ACHN (cell line): ENCODE measurements at regions not wholly inside any gene's neighbourhood (a gene's known extent, or its start where the extent isn't known, plus 50 kb on each side); places are given as distances from the start of the nearest gene placed in this dataset.

Source experiments
- DNase-seq: peaks from one replicate; pipeline ENCODE4 v3.0.0-alpha.2; 2015
- in situ Hi-C: cut with HindIII; loops from 2 replicates; pipeline ENCODE4 v1.10.0; 2017; ENCODE audit warnings: low sequenced_read_pairs, low pct_ligation_motif_present, low pct_unique_long_range_greater_than_20kb

DNA sequence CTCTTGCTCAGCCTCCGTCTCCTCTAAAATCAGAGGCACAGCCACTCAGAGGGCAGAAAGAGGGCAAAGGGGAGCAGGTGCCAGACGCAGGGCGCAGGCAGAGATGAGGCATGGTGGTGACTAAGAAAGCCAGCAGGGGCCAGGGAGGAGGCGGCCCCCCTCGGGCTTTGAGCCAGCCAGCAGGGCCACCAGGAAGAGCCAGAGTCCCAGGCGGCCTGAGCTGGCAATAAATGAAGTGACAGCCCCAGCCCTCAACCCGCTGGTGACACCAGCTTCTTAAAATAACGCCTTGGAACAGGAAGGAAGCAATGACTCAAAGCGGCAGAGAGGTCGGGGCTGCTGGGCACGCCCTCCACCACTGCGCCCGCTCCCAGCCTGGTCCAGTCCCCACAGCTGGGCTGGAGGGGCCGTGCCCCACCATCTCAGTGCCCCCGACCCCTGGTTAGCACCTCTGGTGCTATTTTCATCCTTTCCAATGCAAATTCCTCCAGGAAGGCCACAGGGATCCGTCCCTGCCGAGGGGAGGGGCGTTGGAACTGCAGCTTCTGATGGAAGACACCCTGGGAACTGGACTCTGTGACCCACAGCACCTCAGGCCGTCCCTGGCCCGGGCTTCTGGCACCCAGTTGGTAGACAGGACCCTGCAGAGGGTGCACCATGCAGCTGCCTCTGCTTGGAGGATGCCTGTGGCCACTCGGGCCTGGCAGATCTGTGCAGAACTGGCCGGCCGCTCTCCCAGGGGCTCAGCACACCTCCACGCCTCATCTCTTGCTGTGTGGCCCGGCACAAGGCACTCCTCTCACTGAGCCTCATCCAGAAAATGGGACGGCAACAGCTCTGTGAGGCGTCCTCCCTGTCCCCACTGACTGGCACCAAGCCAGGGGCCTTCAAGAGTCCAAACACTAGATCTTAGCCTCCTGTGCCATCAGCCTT, 113.7 kb downstream of the NCOR2 start:
- DNase-seq: peak; percentile 78
- in situ Hi-C loops: no loop called here

- in situ Hi-C loops: no loop called here
- DNase-seq: no peak
Measured at GRCh38 chr12:124452576-124453331, 114.7 kb downstream of the NCOR2 start.

DNA sequence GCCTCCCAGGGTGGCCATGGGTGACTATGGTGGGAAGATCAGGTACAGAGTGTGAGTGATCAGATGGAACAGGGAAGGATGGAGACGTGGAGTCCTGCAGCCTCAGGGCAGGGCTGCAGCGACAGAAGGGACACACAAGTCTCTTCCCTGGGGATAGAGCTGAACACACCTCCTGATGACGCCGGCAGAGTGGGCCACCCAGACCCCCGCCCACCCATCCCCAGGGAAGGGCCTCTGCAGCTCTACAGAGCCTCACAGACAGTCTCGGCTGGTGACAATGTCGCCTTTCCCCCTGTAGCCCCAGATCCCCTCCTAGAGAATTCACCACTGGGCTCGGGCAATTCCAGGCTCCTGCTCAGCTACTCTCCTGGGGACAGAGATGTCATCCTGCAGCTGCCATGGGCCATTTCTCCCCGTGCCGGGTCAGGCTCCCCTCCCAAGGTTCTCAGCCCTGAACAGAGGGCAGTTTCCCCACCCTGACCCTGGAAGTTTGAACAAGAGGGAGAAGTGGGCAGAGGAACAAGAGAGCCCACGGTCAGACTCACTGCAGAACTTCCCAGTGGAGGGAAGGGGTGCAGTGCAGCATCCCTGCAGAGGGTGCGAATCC, 115.7 kb downstream of the NCOR2 start:
- in situ Hi-C loops: no loop called here
- DNase-seq: no peak

- in situ Hi-C loops: no loop called here
- no peak for DNase-seq
Measured at GRCh38 chr12:124451016-124451415, 116.4 kb downstream of the NCOR2 start.

GRCh38 chr12:124450376-124450750, 117.0 kb downstream of the NCOR2 start:
- in situ Hi-C loops: no loop called here

DNA sequence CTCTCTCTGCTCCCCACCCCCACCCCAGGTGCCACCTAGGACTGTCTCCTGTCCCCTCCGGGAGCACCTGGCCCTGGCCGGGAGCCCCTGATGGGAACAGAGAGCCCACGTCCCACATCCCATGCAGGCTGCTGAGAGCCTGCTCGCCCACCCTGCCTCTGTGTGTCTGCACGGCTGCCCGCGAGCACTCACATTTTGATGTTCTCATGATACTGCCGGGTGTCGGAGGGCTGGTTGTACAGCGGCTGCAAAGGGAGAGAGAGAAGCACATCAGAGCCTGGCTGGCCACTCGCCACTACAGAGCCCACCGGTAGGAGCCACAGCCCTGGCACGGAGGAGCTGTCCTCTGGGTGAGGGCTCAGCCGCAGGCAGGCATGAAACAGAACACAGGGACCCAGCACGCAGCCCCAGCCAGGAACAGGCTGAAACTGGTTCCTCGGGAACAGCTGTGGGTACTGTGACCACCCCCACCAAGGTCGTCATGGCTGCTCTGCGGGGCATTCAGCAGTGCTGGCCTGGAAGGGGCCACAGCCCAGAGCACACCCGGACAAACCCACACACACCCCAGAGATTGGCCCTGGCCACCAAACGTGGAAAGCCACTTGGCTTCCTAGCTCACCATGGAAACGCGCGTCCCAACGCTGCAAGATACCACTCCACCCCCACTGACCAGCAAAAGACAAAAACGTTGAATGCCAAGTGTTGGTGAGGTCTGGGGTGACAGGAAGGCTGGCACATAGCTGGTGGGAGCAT, 117.6 kb downstream of the NCOR2 start:
- in situ Hi-C loops: no loop called here
- DNase-seq: no peak

More at GRCh38 chr12:124450376-124450750, 117.0 kb downstream of the NCOR2 start:
- no peak for DNase-seq

- no peak for DNase-seq
- in situ Hi-C loops: no loop called here
Measured at GRCh38 chr12:124448955-124449622, 118.3 kb downstream of the NCOR2 start.

- in situ Hi-C loops: no loop called here
- DNase-seq: no peak
Measured at GRCh38 chr12:124448241-124448954, 119.0 kb downstream of the NCOR2 start.

GRCh38 chr12:124446364-124446763, 121.0 kb downstream of the NCOR2 start:
- DNase-seq: no peak
- in situ Hi-C loops: no loop called here

- DNase-seq: no peak
- in situ Hi-C loops: no loop called here
Measured at GRCh38 chr12:124445826-124446225, 121.6 kb downstream of the NCOR2 start.

- in situ Hi-C loops: no loop called here
- DNase-seq: no peak
Measured at GRCh38 chr12:124445121-124445718, 122.2 kb downstream of the NCOR2 start.

- in situ Hi-C loops: no loop called here
- no peak for DNase-seq
Measured at GRCh38 chr12:124443931-124444712, 123.3 kb downstream of the NCOR2 start.

GRCh38 chr12:124442772-124443445, 124.5 kb downstream of the NCOR2 start:
- in situ Hi-C loops: no loop called here
- no peak for DNase-seq

DNA sequence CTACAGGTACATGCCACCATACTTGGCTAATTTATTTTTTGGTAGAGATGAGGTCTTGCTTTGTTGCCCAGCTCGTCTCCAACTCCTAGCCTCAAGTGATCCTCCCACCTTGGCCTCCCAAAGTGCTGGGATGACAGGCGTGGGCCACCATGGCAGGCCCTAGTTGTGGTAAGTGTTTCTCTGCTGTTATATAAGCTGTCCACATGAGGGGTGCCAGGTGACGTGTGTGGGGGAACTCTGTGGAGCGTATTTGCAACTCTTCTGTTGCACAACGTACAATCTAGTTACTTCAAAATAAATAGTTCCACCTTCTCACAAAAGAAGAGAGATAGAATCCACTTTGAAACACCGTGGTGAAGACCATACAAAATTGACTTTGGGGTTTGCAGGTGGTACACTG, 125.1 kb downstream of the NCOR2 start:
- in situ Hi-C loops: no loop called here
- no peak for DNase-seq

DNA sequence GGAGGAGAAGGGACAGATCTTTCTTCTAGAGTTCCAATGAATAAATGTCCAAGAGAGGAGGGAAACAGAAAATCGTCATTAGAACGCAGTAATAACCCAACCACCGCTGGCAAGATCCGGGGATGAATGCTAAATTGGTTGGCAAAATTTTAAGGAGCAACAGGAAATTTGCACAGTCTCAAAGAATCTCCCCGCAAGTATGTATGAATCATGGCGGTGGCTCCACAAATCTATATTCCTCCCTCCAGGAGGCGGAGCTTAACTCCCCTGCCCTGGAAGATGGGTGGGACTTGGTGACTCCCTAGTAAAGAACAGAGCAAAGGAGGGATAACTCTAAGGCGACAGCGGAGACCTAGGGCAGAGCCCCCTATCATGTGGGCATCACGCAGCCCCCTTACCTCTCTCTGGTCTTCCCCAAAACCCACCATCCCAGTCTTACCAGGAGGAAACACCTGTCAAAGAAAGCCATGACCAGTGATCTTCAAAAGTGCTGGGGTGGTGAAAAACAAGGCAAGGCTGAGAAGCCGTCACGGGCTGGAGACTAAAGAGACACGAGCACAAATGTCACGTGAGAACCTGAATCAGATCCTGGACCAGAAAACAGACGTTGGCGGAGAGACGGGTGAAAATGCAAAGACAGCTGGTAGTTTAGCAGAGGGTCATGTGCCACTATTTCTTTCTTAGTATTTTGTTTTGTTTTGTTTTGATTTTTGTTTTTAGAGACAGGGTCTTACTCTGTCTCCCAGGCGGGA, 125.8 kb downstream of the NCOR2 start:
- in situ Hi-C loops: no loop called here
- no peak for DNase-seq
